ENCODE measurements at regions not wholly inside any gene's neighbourhood (a gene's known extent, or its start where the extent isn't known, plus 50 kb on each side); places are given as distances from the start of the nearest gene placed in this dataset.

- no peak overlapping the region for H3K27ac ChIP-seq (ENCODE audit: low read length)
- H3K4me2 ChIP-seq (ENCODE audit: low read length) = no peak overlapping the region
- H4K20me1 ChIP-seq (ENCODE audit: insufficient read depth) = no peaks in the 10 kb centered on the region
- TF ChIP-seq POLR2AphosphoS5 (IDR thresholded peaks at IDR 0.05) = no peak
- no peak for TF ChIP-seq MXI1 (conservative IDR thresholded peaks at IDR 0.05; ENCODE audit: poor library complexity, severe bottlenecking)
- TF ChIP-seq, protein P1, sequence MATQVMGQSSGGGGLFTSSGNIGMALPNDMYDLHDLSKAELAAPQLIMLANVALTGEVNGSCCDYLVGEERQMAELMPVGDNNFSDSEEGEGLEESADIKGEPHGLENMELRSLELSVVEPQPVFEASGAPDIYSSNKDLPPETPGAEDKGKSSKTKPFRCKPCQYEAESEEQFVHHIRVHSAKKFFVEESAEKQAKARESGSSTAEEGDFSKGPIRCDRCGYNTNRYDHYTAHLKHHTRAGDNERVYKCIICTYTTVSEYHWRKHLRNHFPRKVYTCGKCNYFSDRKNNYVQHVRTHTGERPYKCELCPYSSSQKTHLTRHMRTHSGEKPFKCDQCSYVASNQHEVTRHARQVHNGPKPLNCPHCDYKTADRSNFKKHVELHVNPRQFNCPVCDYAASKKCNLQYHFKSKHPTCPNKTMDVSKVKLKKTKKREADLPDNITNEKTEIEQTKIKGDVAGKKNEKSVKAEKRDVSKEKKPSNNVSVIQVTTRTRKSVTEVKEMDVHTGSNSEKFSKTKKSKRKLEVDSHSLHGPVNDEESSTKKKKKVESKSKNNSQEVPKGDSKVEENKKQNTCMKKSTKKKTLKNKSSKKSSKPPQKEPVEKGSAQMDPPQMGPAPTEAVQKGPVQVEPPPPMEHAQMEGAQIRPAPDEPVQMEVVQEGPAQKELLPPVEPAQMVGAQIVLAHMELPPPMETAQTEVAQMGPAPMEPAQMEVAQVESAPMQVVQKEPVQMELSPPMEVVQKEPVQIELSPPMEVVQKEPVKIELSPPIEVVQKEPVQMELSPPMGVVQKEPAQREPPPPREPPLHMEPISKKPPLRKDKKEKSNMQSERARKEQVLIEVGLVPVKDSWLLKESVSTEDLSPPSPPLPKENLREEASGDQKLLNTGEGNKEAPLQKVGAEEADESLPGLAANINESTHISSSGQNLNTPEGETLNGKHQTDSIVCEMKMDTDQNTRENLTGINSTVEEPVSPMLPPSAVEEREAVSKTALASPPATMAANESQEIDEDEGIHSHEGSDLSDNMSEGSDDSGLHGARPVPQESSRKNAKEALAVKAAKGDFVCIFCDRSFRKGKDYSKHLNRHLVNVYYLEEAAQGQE (IDR thresholded peaks at IDR 0.05; ENCODE audit: borderline replicate concordance) = no peak
- TF ChIP-seq TAF1 (IDR thresholded peaks at IDR 0.05; ENCODE audit: low read depth) = no peak
- TF ChIP-seq SMC3 (conservative IDR thresholded peaks at IDR 0.05; ENCODE audit: poor library complexity) = no peak
- TF ChIP-seq EZH2 (IDR thresholded peaks at IDR 0.05; ENCODE audit: borderline replicate concordance, insufficient read depth, low read length, poor library complexity, severe bottlenecking) = no peak
- no peak for TF ChIP-seq EP300 (conservative IDR thresholded peaks at IDR 0.05; ENCODE audit: poor library complexity, severe bottlenecking)
- TF ChIP-seq RAD21 (conservative IDR thresholded peaks at IDR 0.05) = no peak
- TF ChIP-seq CTCF (IDR thresholded peaks at IDR 0.05; ENCODE audit: poor library complexity, severe bottlenecking) = no peak
- no peaks in the 10 kb centered on the region for H3K9me2 ChIP-seq (ENCODE audit: insufficient read depth, low read length)
- no peak overlapping the region for H3K4me3 ChIP-seq (ENCODE audit: low read length)
- no peaks in the 10 kb centered on the region for H3K79me2 ChIP-seq (replicated peaks; ENCODE audit: insufficient read depth, low read length)
- H3K9ac ChIP-seq (ENCODE audit: low read length) = no peak overlapping the region
- no peaks in the 10 kb centered on the region for H3K36me3 ChIP-seq (ENCODE audit: insufficient read depth, low read length)
- H3K9me3 ChIP-seq (ENCODE audit: low read length) = no peaks in the 10 kb centered on the region
- H3K27me3 ChIP-seq (ENCODE audit: insufficient read depth, low read depth, low read length) = no peaks in the 10 kb centered on the region
- no peaks in the 10 kb centered on the region for H3F3A ChIP-seq (ENCODE audit: insufficient read depth, low read length, poor library complexity, severe bottlenecking)
- no peak overlapping the region for H2AFZ ChIP-seq (ENCODE audit: low read depth, low read length)
Measured at GRCh38 chr6:81396916-81397315, 355.6 kb downstream of the TENT5A start.

GRCh38 chr6:81387163-81387562, 365.3 kb downstream of the TENT5A start:
- no peak overlapping the region for H3K9ac ChIP-seq (ENCODE audit: low read length)
- H3K4me3 ChIP-seq (ENCODE audit: low read length) = no peak overlapping the region
- no peak overlapping the region for H3K4me2 ChIP-seq (ENCODE audit: low read length)
- no peak overlapping the region for H2AFZ ChIP-seq (ENCODE audit: low read depth, low read length)
- H3K9me3 ChIP-seq (ENCODE audit: low read length) = no peaks in the 10 kb centered on the region
- H3K9me2 ChIP-seq (ENCODE audit: insufficient read depth, low read length) = no peaks in the 10 kb centered on the region
- no peaks in the 10 kb centered on the region for H3K27me3 ChIP-seq (ENCODE audit: insufficient read depth, low read depth, low read length)
- H3K79me2 ChIP-seq (replicated peaks; ENCODE audit: insufficient read depth, low read length) = no peaks in the 10 kb centered on the region
- TF ChIP-seq POLR2AphosphoS5 (IDR thresholded peaks at IDR 0.05) (no peak), MXI1 (conservative IDR thresholded peaks at IDR 0.05; ENCODE audit: poor library complexity, severe bottlenecking) (no peak), EZH2 (IDR thresholded peaks at IDR 0.05; ENCODE audit: borderline replicate concordance, insufficient read depth, low read length, poor library complexity, severe bottlenecking) (no peak), RAD21 (conservative IDR thresholded peaks at IDR 0.05) (no peak), TAF1 (IDR thresholded peaks at IDR 0.05; ENCODE audit: low read depth) (no peak), EP300 (conservative IDR thresholded peaks at IDR 0.05; ENCODE audit: poor library complexity, severe bottlenecking) (no peak), SMC3 (conservative IDR thresholded peaks at IDR 0.05; ENCODE audit: poor library complexity) (no peak), CTCF (IDR thresholded peaks at IDR 0.05; ENCODE audit: poor library complexity, severe bottlenecking) (no peak)
- TF ChIP-seq, protein P1 (IDR thresholded peaks at IDR 0.05; ENCODE audit: borderline replicate concordance) = no peak
- no peaks in the 10 kb centered on the region for H3K36me3 ChIP-seq (ENCODE audit: insufficient read depth, low read length)
- no peaks in the 10 kb centered on the region for H3F3A ChIP-seq (ENCODE audit: insufficient read depth, low read length, poor library complexity, severe bottlenecking)
- no peaks in the 10 kb centered on the region for H4K20me1 ChIP-seq (ENCODE audit: insufficient read depth)
- H3K27ac ChIP-seq (ENCODE audit: low read length) = no peak overlapping the region
